ENCODE measurements at regions not wholly inside any gene's neighbourhood (a gene's known extent, or its start where the extent isn't known, plus 50 kb on each side); places are given as distances from the start of the nearest gene placed in this dataset.

DNA sequence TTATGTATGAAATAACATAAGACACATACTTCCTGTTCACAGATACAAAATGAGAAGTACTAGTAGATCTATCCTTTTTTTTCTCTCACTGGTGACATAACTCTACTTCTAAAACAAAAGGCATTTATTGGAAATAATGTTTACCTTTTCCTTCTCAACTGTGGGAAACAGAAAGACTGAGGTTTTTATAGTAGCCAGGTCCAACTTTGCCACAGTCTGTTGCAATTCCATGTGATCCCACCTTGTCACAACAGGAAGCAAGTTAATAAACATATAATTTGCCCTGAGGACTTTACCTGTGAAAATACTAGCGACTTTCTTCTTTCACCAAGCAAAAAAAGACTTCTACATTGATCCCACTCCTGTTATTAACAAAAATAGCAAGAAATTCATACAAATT lies 475.8 kb downstream of the PDGFC start:
- no peaks in the 10 kb centered on the region for H3K36me3 ChIP-seq
- H3K9me3 ChIP-seq, result no peaks in the 10 kb centered on the region
- intact Hi-C loops (cut with DNase I), result no loop called here
- H3K4me3 ChIP-seq, result no peak overlapping the region
- ATAC-seq (no peak), DNase-seq (no peak)
- no peaks in the 10 kb centered on the region for H3K27me3 ChIP-seq
- H3K27ac ChIP-seq, result no peak overlapping the region
- no peaks in the 10 kb centered on the region for H3K4me1 ChIP-seq
- TF ChIP-seq, protein P1, sequence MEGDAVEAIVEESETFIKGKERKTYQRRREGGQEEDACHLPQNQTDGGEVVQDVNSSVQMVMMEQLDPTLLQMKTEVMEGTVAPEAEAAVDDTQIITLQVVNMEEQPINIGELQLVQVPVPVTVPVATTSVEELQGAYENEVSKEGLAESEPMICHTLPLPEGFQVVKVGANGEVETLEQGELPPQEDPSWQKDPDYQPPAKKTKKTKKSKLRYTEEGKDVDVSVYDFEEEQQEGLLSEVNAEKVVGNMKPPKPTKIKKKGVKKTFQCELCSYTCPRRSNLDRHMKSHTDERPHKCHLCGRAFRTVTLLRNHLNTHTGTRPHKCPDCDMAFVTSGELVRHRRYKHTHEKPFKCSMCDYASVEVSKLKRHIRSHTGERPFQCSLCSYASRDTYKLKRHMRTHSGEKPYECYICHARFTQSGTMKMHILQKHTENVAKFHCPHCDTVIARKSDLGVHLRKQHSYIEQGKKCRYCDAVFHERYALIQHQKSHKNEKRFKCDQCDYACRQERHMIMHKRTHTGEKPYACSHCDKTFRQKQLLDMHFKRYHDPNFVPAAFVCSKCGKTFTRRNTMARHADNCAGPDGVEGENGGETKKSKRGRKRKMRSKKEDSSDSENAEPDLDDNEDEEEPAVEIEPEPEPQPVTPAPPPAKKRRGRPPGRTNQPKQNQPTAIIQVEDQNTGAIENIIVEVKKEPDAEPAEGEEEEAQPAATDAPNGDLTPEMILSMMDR (IDR thresholded peaks at IDR 0.05), result no peak

DNA sequence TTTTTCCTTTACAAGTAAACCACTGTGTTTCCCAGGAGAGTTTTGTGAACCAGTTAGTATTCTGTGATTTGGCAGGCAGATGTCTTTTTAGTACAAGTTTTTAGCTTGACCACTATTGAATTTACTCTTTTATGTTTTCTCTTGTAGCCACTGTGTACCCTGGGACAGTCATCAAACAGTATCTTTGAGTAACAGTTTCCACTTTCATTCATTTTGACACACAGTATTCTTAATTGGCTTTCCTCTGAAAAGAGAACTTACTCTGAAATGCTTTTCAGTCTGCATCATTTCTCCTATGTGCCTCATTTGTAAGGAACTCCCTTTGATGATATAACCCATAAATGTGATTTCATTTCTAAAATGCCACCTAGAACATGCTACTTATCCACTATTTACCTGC lies 476.5 kb downstream of the PDGFC start:
- Histone ChIP-seq H3K36me3 (no peaks in the 10 kb centered on the region), H3K4me3 (no peak overlapping the region), H3K4me1 (no peaks in the 10 kb centered on the region), H3K27ac (no peak overlapping the region), H3K9me3 (no peaks in the 10 kb centered on the region), H3K27me3 (no peaks in the 10 kb centered on the region)
- ATAC-seq, result no peak
- TF ChIP-seq, protein P1 (IDR thresholded peaks at IDR 0.05), result no peak
- intact Hi-C loops (cut with DNase I), result no loop called here
- DNase-seq, result no peak

DNA sequence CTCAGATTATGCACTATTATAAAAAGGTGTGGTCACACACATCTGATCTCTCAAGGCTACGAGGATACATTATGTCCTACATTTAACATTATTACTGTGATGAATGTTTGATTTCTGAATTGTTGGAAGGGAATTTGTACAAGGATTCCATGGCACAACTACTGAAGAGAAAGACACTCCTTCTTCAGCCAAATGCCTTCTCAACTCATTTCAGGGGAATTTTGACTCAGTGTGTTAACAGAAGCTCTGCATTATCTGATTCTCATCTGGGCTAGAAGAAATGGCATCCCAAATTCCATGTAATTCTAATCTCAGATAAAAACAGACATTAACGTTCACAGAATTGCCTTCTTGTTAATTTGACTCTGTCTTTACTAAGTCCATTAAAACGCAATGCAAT lies 477.7 kb downstream of the PDGFC start:
- DNase-seq (no peak), ATAC-seq (no peak)
- no peak overlapping the region for H3K4me3 ChIP-seq
- TF ChIP-seq, protein P1 (IDR thresholded peaks at IDR 0.05), result no peak
- intact Hi-C loops (cut with DNase I), result no loop called here
- H3K4me1 ChIP-seq, result no peaks in the 10 kb centered on the region
- H3K27me3 ChIP-seq, result no peaks in the 10 kb centered on the region
- no peaks in the 10 kb centered on the region for H3K36me3 ChIP-seq
- no peak overlapping the region for H3K27ac ChIP-seq
- no peaks in the 10 kb centered on the region for H3K9me3 ChIP-seq

DNA sequence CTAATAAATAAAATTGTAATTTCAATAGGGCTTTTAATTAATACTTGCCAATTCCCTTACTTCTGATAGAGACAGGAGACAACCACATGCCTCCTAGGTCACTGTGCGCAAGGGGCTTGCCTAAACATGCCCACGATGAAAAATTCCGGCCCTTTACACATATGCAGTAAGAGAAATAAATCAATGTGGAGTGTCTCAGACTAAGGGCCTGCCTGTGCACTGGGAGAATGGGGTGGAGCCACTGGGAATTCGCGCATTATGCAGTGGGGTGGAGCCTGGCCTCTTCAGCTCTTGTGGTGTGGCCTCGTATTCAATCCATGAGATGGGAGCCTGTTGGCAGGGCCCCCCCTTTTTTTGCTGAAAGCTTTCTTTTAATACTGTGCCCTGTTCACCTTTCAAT lies 484.5 kb downstream of the PDGFC start:
- Histone ChIP-seq H3K27me3 (no peaks in the 10 kb centered on the region), H3K27ac (no peak overlapping the region), H3K4me1 (no peaks in the 10 kb centered on the region), H3K36me3 (no peaks in the 10 kb centered on the region), H3K9me3 (no peaks in the 10 kb centered on the region), H3K4me3 (no peak overlapping the region)
- DNase-seq, result no peak
- TF ChIP-seq, protein P1 (IDR thresholded peaks at IDR 0.05), result no peak
- no peak for ATAC-seq
- intact Hi-C loops (cut with DNase I), result no loop called here

DNA sequence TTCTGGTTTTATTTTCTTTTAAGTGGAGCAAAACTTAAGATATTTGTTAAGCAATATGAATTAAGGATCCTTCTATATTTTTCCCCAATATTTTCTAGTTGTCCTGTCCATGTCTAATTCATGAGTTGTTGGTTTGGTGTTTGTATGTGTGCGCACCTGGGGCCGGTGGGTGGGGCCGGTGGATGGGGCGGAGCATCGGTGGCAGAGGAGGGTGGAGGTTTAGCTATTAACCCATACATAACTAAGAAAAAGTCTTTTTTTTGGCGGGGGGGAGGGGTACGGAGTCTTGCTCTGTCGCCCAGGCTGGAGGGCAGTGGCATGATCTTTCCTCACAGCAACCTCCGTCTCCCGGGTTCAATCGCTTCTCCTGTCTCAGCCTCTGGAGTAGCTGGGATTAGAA lies 489.8 kb downstream of the PDGFC start:
- TF ChIP-seq, protein P1 (IDR thresholded peaks at IDR 0.05), result no peak
- Histone ChIP-seq H3K4me1 (no peaks in the 10 kb centered on the region), H3K36me3 (no peaks in the 10 kb centered on the region), H3K4me3 (no peak overlapping the region), H3K27ac (no peak overlapping the region), H3K9me3 (no peaks in the 10 kb centered on the region), H3K27me3 (no peaks in the 10 kb centered on the region)
- DNase-seq (no peak), ATAC-seq (no peak)
- intact Hi-C loops (cut with DNase I), result no loop called here

DNA sequence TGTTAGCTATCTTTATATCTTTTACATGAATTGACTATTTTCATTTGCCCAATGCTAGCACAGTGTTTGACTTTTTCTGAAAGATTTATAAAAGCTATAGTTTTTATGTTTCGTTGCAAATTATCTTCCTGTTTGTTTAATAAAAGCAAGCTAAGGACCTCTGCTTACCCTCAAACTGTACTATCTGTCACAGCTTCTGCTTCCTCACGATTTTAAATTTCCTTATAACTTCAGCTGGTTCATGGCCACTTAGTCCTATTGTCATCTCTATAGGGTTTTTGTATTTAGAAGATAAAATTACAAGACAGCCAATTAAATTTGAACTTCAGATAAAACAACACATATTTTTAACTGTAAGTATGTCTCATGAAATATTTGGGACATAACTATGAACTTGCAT lies 494.0 kb downstream of the PDGFC start:
- Histone ChIP-seq H3K4me1 (no peaks in the 10 kb centered on the region), H3K27me3 (no peaks in the 10 kb centered on the region), H3K4me3 (no peak overlapping the region), H3K27ac (no peak overlapping the region), H3K9me3 (no peaks in the 10 kb centered on the region), H3K36me3 (no peaks in the 10 kb centered on the region)
- TF ChIP-seq, protein P1 (IDR thresholded peaks at IDR 0.05), result no peak
- intact Hi-C loops (cut with DNase I), result no loop called here
- DNase-seq, result no peak
- no peak for ATAC-seq
